GM12878 (cell line): ENCODE measurements at regions not wholly inside any gene's neighbourhood (a gene's known extent, or its start where the extent isn't known, plus 50 kb on each side); places are given as distances from the start of the nearest gene placed in this dataset.

Experiments
- BHLHE40 ChIP-seq, 2 experiments: fragments of 450-650 bp in 1 of 2; IDR thresholded peaks; 2 replicates each; pipeline ENCODE4 v1.6.1; 2011 to 2017; ENCODE audit warnings: low read depth in 2 of 2, borderline replicate concordance in 1 of 2, improper control_type of control experiment in 1 of 2, low read length in 1 of 2, mild to moderate bottlenecking in 1 of 2
- ETV6 ChIP-seq, 2 experiments: fragments of 450-650 bp in 1 of 2; IDR thresholded peaks in 1 of 2; conservative IDR thresholded peaks in 1 of 2; 2 replicates each; pipeline ENCODE4 v1.6.1; 2014; ENCODE audit warnings: antibody characterized with exemption in 1 of 2, borderline replicate concordance in 1 of 2, low read depth in 1 of 2, mild to moderate bottlenecking in 1 of 2, moderate library complexity in 1 of 2
- MTA3 ChIP-seq: IDR thresholded peaks from 2 replicates; pipeline ENCODE4 v1.6.1; 2012; ENCODE audit warnings: low read length, inconsistent platforms, borderline replicate concordance
- NR2C2 ChIP-seq: IDR thresholded peaks from 2 replicates; pipeline ENCODE4 v1.6.1; 2011; ENCODE audit warnings: borderline replicate concordance, low read depth; ENCODE audit not compliant: control insufficient read depth, insufficient read length
- RAD51 ChIP-seq: fragments of 450-650 bp; IDR thresholded peaks from 2 replicates; pipeline ENCODE4 v1.6.1; 2016; ENCODE audit warnings: moderate library complexity, mild to moderate bottlenecking, inconsistent platforms
- SREBF2 ChIP-seq: IDR thresholded peaks from 2 replicates; pipeline ENCODE4 v1.6.1; 2012; ENCODE audit warnings: mild to moderate bottlenecking, low read length
- ZSCAN29 ChIP-seq: fragments of 450-650 bp; IDR thresholded peaks from 2 replicates; pipeline ENCODE4 v1.6.1; 2017; ENCODE audit warnings: mild to moderate bottlenecking, moderate library complexity
- TF ChIP-seq, protein P1 (sequence below): fragments of 450-650 bp; IDR thresholded peaks from 2 replicates; pipeline ENCODE4 v1.6.1; 2016; ENCODE audit warnings: mild to moderate bottlenecking, moderate library complexity, borderline replicate concordance
- TF ChIP-seq, protein P2 (sequence below): fragments of 450-650 bp; IDR thresholded peaks from 2 replicates; pipeline ENCODE4 v1.6.1; 2016; ENCODE audit warnings: mild to moderate bottlenecking
- TF ChIP-seq, protein P3 (sequence below): fragments of 450-650 bp; IDR thresholded peaks from 2 replicates; pipeline ENCODE4 v1.6.1; 2017; ENCODE audit warnings: mild to moderate bottlenecking, moderate library complexity
- TF ChIP-seq, protein P4 (sequence below): fragments of 150-350 bp; IDR thresholded peaks from 2 replicates; pipeline ENCODE4 v1.6.1; 2016; ENCODE audit warnings: low read depth, low read length

DNA sequence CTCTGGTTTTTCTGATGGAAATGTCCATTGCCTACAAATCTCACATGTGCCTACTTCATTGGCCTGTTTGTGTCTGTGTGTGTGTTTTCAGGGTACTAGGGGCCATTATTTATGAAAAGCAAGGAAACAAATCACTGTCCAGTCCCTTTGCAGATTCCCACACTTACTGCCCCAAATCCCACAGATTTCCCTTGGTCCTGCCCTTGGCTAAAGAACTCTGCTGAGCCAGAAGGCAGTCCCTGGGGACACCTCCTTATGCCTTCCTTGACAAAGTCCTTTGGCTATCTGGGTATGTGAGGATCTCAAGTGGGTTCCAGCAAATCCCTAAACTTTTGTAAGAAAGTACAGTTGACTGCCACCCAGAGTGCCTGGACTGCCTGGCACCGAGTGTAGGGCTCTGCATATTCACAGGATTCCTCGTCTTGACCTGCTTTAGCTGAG, 388.1 kb downstream of the BCAT1 start (continued):
- TF ChIP-seq, protein P1, sequence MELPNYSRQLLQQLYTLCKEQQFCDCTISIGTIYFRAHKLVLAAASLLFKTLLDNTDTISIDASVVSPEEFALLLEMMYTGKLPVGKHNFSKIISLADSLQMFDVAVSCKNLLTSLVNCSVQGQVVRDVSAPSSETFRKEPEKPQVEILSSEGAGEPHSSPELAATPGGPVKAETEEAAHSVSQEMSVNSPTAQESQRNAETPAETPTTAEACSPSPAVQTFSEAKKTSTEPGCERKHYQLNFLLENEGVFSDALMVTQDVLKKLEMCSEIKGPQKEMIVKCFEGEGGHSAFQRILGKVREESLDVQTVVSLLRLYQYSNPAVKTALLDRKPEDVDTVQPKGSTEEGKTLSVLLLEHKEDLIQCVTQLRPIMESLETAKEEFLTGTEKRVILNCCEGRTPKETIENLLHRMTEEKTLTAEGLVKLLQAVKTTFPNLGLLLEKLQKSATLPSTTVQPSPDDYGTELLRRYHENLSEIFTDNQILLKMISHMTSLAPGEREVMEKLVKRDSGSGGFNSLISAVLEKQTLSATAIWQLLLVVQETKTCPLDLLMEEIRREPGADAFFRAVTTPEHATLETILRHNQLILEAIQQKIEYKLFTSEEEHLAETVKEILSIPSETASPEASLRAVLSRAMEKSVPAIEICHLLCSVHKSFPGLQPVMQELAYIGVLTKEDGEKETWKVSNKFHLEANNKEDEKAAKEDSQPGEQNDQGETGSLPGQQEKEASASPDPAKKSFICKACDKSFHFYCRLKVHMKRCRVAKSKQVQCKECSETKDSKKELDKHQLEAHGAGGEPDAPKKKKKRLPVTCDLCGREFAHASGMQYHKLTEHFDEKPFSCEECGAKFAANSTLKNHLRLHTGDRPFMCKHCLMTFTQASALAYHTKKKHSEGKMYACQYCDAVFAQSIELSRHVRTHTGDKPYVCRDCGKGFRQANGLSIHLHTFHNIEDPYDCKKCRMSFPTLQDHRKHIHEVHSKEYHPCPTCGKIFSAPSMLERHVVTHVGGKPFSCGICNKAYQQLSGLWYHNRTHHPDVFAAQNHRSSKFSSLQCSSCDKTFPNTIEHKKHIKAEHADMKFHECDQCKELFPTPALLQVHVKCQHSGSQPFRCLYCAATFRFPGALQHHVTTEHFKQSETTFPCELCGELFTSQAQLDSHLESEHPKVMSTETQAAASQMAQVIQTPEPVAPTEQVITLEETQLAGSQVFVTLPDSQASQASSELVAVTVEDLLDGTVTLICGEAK: no peak
- TF ChIP-seq, protein P2, sequence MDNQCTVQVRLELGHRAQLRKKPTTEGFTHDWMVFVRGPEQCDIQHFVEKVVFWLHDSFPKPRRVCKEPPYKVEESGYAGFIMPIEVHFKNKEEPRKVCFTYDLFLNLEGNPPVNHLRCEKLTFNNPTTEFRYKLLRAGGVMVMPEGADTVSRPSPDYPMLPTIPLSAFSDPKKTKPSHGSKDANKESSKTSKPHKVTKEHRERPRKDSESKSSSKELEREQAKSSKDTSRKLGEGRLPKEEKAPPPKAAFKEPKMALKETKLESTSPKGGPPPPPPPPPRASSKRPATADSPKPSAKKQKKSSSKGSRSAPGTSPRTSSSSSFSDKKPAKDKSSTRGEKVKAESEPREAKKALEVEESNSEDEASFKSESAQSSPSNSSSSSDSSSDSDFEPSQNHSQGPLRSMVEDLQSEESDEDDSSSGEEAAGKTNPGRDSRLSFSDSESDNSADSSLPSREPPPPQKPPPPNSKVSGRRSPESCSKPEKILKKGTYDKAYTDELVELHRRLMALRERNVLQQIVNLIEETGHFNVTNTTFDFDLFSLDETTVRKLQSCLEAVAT: no peak
- TF ChIP-seq RAD51 (no peak), NR2C2 (no peak), ZSCAN29 (no peak), MTA3 (no peak), BHLHE40 (IDR thresholded peaks at IDR 0.05; ENCODE audit: borderline replicate concordance in 1 of 2, low read depth in 2 of 2, low read length in 1 of 2) (no peak), SREBF2 (no peak), ETV6 (conservative IDR thresholded peaks at IDR 0.05 in 1 of 2, IDR thresholded peaks at IDR 0.05 in 1 of 2; ENCODE audit: borderline replicate concordance in 1 of 2, low read depth in 1 of 2) (no peak)
- TF ChIP-seq, protein P3, sequence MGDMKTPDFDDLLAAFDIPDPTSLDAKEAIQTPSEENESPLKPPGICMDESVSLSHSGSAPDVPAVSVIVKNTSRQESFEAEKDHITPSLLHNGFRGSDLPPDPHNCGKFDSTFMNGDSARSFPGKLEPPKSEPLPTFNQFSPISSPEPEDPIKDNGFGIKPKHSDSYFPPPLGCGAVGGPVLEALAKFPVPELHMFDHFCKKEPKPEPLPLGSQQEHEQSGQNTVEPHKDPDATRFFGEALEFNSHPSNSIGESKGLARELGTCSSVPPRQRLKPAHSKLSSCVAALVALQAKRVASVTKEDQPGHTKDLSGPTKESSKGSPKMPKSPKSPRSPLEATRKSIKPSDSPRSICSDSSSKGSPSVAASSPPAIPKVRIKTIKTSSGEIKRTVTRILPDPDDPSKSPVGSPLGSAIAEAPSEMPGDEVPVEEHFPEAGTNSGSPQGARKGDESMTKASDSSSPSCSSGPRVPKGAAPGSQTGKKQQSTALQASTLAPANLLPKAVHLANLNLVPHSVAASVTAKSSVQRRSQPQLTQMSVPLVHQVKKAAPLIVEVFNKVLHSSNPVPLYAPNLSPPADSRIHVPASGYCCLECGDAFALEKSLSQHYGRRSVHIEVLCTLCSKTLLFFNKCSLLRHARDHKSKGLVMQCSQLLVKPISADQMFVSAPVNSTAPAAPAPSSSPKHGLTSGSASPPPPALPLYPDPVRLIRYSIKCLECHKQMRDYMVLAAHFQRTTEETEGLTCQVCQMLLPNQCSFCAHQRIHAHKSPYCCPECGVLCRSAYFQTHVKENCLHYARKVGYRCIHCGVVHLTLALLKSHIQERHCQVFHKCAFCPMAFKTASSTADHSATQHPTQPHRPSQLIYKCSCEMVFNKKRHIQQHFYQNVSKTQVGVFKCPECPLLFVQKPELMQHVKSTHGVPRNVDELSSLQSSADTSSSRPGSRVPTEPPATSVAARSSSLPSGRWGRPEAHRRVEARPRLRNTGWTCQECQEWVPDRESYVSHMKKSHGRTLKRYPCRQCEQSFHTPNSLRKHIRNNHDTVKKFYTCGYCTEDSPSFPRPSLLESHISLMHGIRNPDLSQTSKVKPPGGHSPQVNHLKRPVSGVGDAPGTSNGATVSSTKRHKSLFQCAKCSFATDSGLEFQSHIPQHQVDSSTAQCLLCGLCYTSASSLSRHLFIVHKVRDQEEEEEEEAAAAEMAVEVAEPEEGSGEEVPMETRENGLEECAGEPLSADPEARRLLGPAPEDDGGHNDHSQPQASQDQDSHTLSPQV: no peak
- TF ChIP-seq, protein P4, sequence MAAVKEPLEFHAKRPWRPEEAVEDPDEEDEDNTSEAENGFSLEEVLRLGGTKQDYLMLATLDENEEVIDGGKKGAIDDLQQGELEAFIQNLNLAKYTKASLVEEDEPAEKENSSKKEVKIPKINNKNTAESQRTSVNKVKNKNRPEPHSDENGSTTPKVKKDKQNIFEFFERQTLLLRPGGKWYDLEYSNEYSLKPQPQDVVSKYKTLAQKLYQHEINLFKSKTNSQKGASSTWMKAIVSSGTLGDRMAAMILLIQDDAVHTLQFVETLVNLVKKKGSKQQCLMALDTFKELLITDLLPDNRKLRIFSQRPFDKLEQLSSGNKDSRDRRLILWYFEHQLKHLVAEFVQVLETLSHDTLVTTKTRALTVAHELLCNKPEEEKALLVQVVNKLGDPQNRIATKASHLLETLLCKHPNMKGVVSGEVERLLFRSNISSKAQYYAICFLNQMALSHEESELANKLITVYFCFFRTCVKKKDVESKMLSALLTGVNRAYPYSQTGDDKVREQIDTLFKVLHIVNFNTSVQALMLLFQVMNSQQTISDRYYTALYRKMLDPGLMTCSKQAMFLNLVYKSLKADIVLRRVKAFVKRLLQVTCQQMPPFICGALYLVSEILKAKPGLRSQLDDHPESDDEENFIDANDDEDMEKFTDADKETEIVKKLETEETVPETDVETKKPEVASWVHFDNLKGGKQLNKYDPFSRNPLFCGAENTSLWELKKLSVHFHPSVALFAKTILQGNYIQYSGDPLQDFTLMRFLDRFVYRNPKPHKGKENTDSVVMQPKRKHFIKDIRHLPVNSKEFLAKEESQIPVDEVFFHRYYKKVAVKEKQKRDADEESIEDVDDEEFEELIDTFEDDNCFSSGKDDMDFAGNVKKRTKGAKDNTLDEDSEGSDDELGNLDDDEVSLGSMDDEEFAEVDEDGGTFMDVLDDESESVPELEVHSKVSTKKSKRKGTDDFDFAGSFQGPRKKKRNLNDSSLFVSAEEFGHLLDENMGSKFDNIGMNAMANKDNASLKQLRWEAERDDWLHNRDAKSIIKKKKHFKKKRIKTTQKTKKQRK: no peak
